ENCODE measurements at regions not wholly inside any gene's neighbourhood (a gene's known extent, or its start where the extent isn't known, plus 50 kb on each side); places are given as distances from the start of the nearest gene placed in this dataset.

- TF ChIP-seq CTCF (conservative IDR thresholded peaks at IDR 0.05; ENCODE audit: low read length) (no peak), EZH2phosphoT487 (IDR thresholded peaks at IDR 0.05; ENCODE audit: borderline replicate concordance, low read depth, low read length) (no peak)
These were observed 161.1 kb upstream of the SLC39A10 start for GRCh38 chr2:195495966-195496365.
